GM12874 (cell line): ENCODE measurements at regions not wholly inside any gene's neighbourhood (a gene's known extent, or its start where the extent isn't known, plus 50 kb on each side); places are given as distances from the start of the nearest gene placed in this dataset.

ENCODE experiments used
- CTCF ChIP-seq: IDR thresholded peaks from 2 replicates; pipeline ENCODE4 v1.5.1; 2011; ENCODE audit warnings: low read depth, mild to moderate bottlenecking, control low read depth, low read length, moderate library complexity; ENCODE audit not compliant: insufficient read depth

GRCh38 chr5:167684251-167684650, 607.2 kb upstream of the WWC1 start:
- no peak for TF ChIP-seq CTCF

- TF ChIP-seq CTCF, result no peak
Measured at GRCh38 chr5:167688341-167689130, 602.9 kb upstream of the WWC1 start.

GRCh38 chr5:167694325-167695147, 596.9 kb upstream of the WWC1 start:
- TF ChIP-seq CTCF, result no peak

- no peak for TF ChIP-seq CTCF
Measured at GRCh38 chr5:167696558-167697314, 594.7 kb upstream of the WWC1 start.

GRCh38 chr5:167699432-167699831, 592.0 kb upstream of the WWC1 start:
- no peak for TF ChIP-seq CTCF

GRCh38 chr5:167701051-167701450, 590.4 kb upstream of the WWC1 start:
- TF ChIP-seq CTCF, result no peak

GRCh38 chr5:167702014-167702413, 589.4 kb upstream of the WWC1 start:
- no peak for TF ChIP-seq CTCF
